C4-2B (cell line): ENCODE measurements at regions not wholly inside any gene's neighbourhood (a gene's known extent, or its start where the extent isn't known, plus 50 kb on each side); places are given as distances from the start of the nearest gene placed in this dataset.

ENCODE experiments used
- ZFX ChIP-seq: fragments of 450-650 bp; IDR thresholded peaks from 2 replicates; pipeline ENCODE4 v1.6.1; 2017
- TF ChIP-seq, protein P1 (sequence below): fragments of 450-650 bp; conservative IDR thresholded peaks from 2 replicates; pipeline ENCODE4 v1.5.1; 2017; ENCODE audit warnings: mild to moderate bottlenecking

DNA sequence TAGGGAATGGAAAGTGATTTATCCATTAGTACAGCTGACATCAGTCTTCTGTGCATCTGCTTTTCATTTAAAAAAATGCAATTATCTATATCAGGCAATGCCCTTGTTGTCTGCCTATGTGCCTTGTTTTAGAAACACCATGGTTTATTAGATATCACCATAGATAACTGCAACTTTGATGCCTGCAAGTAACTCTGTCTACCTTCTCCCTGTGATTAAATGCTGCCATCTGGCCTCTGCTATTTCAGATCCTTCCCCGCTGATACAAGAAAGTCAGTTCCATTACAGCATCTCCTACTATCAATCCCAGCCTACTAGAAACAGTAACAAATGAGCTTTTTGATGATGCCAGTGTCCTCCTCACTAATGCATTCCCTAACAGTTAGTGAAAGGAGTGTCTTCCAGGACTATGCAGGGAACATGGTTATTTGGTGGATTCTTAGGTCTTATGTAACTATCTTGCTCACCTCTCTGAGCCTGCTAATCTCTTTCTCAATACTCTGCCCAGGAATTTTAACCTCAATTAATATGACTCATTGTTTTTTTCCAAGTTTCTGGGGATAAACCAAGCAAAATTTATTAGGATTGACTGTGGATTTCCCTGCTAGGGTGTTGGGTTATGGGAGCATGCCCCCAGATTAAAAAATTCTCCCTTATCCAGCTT, 444.9 kb downstream of the RAPGEF2 start:
- TF ChIP-seq, protein P1, sequence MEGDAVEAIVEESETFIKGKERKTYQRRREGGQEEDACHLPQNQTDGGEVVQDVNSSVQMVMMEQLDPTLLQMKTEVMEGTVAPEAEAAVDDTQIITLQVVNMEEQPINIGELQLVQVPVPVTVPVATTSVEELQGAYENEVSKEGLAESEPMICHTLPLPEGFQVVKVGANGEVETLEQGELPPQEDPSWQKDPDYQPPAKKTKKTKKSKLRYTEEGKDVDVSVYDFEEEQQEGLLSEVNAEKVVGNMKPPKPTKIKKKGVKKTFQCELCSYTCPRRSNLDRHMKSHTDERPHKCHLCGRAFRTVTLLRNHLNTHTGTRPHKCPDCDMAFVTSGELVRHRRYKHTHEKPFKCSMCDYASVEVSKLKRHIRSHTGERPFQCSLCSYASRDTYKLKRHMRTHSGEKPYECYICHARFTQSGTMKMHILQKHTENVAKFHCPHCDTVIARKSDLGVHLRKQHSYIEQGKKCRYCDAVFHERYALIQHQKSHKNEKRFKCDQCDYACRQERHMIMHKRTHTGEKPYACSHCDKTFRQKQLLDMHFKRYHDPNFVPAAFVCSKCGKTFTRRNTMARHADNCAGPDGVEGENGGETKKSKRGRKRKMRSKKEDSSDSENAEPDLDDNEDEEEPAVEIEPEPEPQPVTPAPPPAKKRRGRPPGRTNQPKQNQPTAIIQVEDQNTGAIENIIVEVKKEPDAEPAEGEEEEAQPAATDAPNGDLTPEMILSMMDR = no peak
- TF ChIP-seq ZFX = no peak
